22Rv1 (cell line): ENCODE measurements at regions not wholly inside any gene's neighbourhood (a gene's known extent, or its start where the extent isn't known, plus 50 kb on each side); places are given as distances from the start of the nearest gene placed in this dataset.

Experiments used
- CTCF ChIP-seq: fragments of 450-650 bp; IDR thresholded peaks from 2 replicates; pipeline ENCODE4 v1.5.1; 2017; ENCODE audit warnings: mild to moderate bottlenecking
- ZFX ChIP-seq: fragments of 450-650 bp; IDR thresholded peaks from 2 replicates; pipeline ENCODE4 v1.6.1; 2017; ENCODE audit warnings: antibody characterized with exemption, borderline replicate concordance

- TF ChIP-seq CTCF (no peak), ZFX (no peak)
Measured at GRCh38 chr2:88832311-88832991, 141.0 kb downstream of the RPIA start.
